CD4-positive, alpha-beta memory T cell (primary cell): ENCODE measurements at regions not wholly inside any gene's neighbourhood (a gene's known extent, or its start where the extent isn't known, plus 50 kb on each side); places are given as distances from the start of the nearest gene placed in this dataset.

ENCODE experiments used
- CTCF ChIA-PET: fragments of 350-600 bp; sonication (Branson Sonifier 250); formaldehyde crosslinking; loops from one replicate; lab custom pipeline; 2021; ENCODE audit warnings: inconsistent platforms; ENCODE audit not compliant: partially characterized antibody; lab: Charles Lee
- POLR2A ChIA-PET: fragments of 350-600 bp; sonication (Branson Sonifier 250); formaldehyde crosslinking; loops from one replicate; lab custom pipeline; 2021; ENCODE audit not compliant: partially characterized antibody; lab: Charles Lee
- DNase-seq, 5 donors: peaks; one replicate each; pipeline versions ENCODE4 v3.0.0 to v3.0.0-alpha.2; 2020 to 2022; ENCODE audit warnings: mixed read lengths in 1 of 5
- H3K27ac ChIP-seq: one replicate; pipeline ENCODE4 v1.7.0; 2013; ENCODE audit warnings: low read depth, low read length
- H3K27me3 ChIP-seq: 2 replicates; pipeline ENCODE4 v1.7.0; 2013; ENCODE audit warnings: mild to moderate bottlenecking, low read length, moderate library complexity; ENCODE audit not compliant: insufficient read depth
- H3K36me3 ChIP-seq: 2 replicates; pipeline ENCODE4 v1.7.0; 2013; ENCODE audit warnings: mild to moderate bottlenecking, low read length, moderate library complexity; ENCODE audit not compliant: insufficient read depth
- H3K4me1 ChIP-seq: 2 replicates; pipeline ENCODE4 v1.7.0; 2013; ENCODE audit warnings: mild to moderate bottlenecking, low read length, moderate library complexity; ENCODE audit not compliant: insufficient read depth
- H3K4me3 ChIP-seq, 2 donors: one replicate each; pipeline ENCODE4 v1.7.0; 2013; ENCODE audit warnings: low read length in 2 of 2, mild to moderate bottlenecking in 1 of 2
- H3K9me3 ChIP-seq, 2 donors: one replicate each; pipeline ENCODE4 v1.7.0; 2013; ENCODE audit warnings: low read length in 2 of 2, control low read depth in 1 of 2; ENCODE audit not compliant: control insufficient read depth in 1 of 2
- H3K27ac Mint-ChIP-seq, 7 donors: one replicate each; pipeline ENCODE4 v1.8.0; 2020 to 2021; ENCODE audit warnings: mixed read lengths in 7 of 7, mild to moderate bottlenecking in 6 of 7, inconsistent platforms in 3 of 7, moderate library complexity in 3 of 7
- H3K27me3 Mint-ChIP-seq, 2 donors: one replicate each; pipeline ENCODE4 v1.8.0; 2020 to 2021; ENCODE audit warnings: mixed read lengths in 2 of 2
- H3K36me3 Mint-ChIP-seq, 2 donors: one replicate each; pipeline ENCODE4 v1.8.0; 2020 to 2021; ENCODE audit warnings: mixed read lengths in 2 of 2, inconsistent platforms in 1 of 2, mild to moderate bottlenecking in 1 of 2
- H3K4me1 Mint-ChIP-seq, 4 donors: one replicate each; pipeline ENCODE4 v1.8.0; 2020 to 2021; ENCODE audit warnings: mixed read lengths in 4 of 4, mild to moderate bottlenecking in 1 of 4
- H3K4me3 Mint-ChIP-seq, 8 donors: one replicate each; pipeline ENCODE4 v1.8.0; 2020 to 2021; ENCODE audit warnings: mixed read lengths in 8 of 8, mild to moderate bottlenecking in 7 of 8, moderate library complexity in 6 of 8, inconsistent platforms in 3 of 8
- H3K9me3 Mint-ChIP-seq, 8 donors: one replicate each; pipeline ENCODE4 v1.8.0; 2020 to 2021; ENCODE audit warnings: mixed read lengths in 8 of 8, mild to moderate bottlenecking in 5 of 8, inconsistent platforms in 3 of 8, moderate library complexity in 1 of 8
- intact Hi-C: fragments of 100-400 bp; cut with micrococcal nuclease; formaldehyde crosslinking; loops from one replicate; pipeline ENCODE4 v1.15.1; 2023

GRCh38 chr1:195482137-195482536 lies 1126.1 kb downstream of the KCNT2 start:
- H3K9me3 ChIP-seq: no peaks in the 10 kb centered on the region
- Mint-ChIP-seq H3K4me3 (no peak overlapping the region), H3K27me3 (peaks cover 0 to 1% of the 10 kb centered on the region in 2 donors), H3K4me1 (no peaks in the 10 kb centered on the region), H3K27ac (no peak overlapping the region), H3K36me3 (no peaks in the 10 kb centered on the region), H3K9me3 (peaks cover 0 to 5% (median 0%) of the 10 kb centered on the region in 8 donors)
- ChIA-PET POLR2A (no interaction called here), CTCF (no interaction called here)
- H3K36me3 ChIP-seq: no peaks in the 10 kb centered on the region
- intact Hi-C loops: no loop called here
- no peak overlapping the region for H3K4me3 ChIP-seq
- H3K27ac ChIP-seq: no peak overlapping the region
- no peak for DNase-seq
- H3K27me3 ChIP-seq: no peaks in the 10 kb centered on the region
- no peaks in the 10 kb centered on the region for H3K4me1 ChIP-seq

DNA sequence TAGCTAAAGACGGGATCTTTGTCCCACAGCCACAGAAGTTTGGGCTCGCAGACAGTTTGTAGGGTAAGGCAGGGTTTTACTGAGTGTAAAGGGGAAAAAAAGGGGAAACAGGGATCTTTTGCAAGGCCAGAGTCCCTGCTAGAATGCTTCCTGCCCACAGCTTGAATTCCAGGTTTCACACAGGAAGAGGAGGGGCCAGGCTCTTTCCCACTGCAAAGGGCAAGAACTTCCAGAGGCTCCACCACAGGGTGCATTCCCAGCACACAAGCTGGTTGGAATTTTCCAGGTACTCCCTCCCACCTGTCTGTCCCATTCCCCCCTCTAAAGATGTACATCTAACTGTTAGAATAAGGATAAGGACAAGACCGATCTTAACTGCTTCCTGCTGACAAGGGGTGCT lies 1126.9 kb downstream of the KCNT2 start:
- H3K27me3 ChIP-seq: no peaks in the 10 kb centered on the region
- no peak for DNase-seq
- no peak overlapping the region for H3K4me3 Mint-ChIP-seq
- no peaks in the 10 kb centered on the region for H3K4me1 Mint-ChIP-seq
- ChIA-PET POLR2A (no interaction called here), CTCF (no interaction called here)
- H3K27ac ChIP-seq: no peak overlapping the region
- peaks cover 0 to 5% (median 0%) of the 10 kb centered on the region in 8 donors for H3K9me3 Mint-ChIP-seq
- H3K4me3 ChIP-seq: no peak overlapping the region
- H3K27ac Mint-ChIP-seq: no peak overlapping the region
- no peaks in the 10 kb centered on the region for H3K4me1 ChIP-seq
- H3K36me3 Mint-ChIP-seq: no peaks in the 10 kb centered on the region
- H3K36me3 ChIP-seq: no peaks in the 10 kb centered on the region
- peaks cover 0 to 1% of the 10 kb centered on the region in 2 donors for H3K27me3 Mint-ChIP-seq
- no peaks in the 10 kb centered on the region for H3K9me3 ChIP-seq
- intact Hi-C loops: no loop called here

- no peaks in the 10 kb centered on the region for H3K4me1 Mint-ChIP-seq
- intact Hi-C loops: no loop called here
- no peak overlapping the region for H3K4me3 Mint-ChIP-seq
- DNase-seq: no peak
- H3K4me3 ChIP-seq: no peak overlapping the region
- no peaks in the 10 kb centered on the region for H3K27me3 ChIP-seq
- no peaks in the 10 kb centered on the region for H3K36me3 Mint-ChIP-seq
- no peaks in the 10 kb centered on the region for H3K36me3 ChIP-seq
- H3K27me3 Mint-ChIP-seq: no peaks in the 10 kb centered on the region
- ChIA-PET POLR2A (no interaction called here), CTCF (no interaction called here)
- H3K4me1 ChIP-seq: no peaks in the 10 kb centered on the region
- H3K9me3 ChIP-seq: no peaks in the 10 kb centered on the region
- H3K9me3 Mint-ChIP-seq: no peaks in the 10 kb centered on the region
- no peak overlapping the region for H3K27ac ChIP-seq
- H3K27ac Mint-ChIP-seq: no peak overlapping the region
Measured at GRCh38 chr1:195475568-195475967, 1132.7 kb downstream of the KCNT2 start.

GRCh38 chr1:195472291-195472690 lies 1135.9 kb downstream of the KCNT2 start:
- Histone ChIP-seq H3K27me3 (no peaks in the 10 kb centered on the region), H3K36me3 (no peaks in the 10 kb centered on the region), H3K4me3 (no peak overlapping the region), H3K27ac (no peak overlapping the region), H3K4me1 (no peaks in the 10 kb centered on the region), H3K9me3 (no peaks in the 10 kb centered on the region)
- POLR2A ChIA-PET: no interaction called here
- CTCF ChIA-PET: no interaction called here
- Mint-ChIP-seq H3K27me3 (no peaks in the 10 kb centered on the region), H3K4me3 (no peak overlapping the region), H3K9me3 (no peaks in the 10 kb centered on the region), H3K4me1 (no peaks in the 10 kb centered on the region), H3K36me3 (no peaks in the 10 kb centered on the region), H3K27ac (no peak overlapping the region)
- intact Hi-C loops: no loop called here
- DNase-seq: no peak

DNA sequence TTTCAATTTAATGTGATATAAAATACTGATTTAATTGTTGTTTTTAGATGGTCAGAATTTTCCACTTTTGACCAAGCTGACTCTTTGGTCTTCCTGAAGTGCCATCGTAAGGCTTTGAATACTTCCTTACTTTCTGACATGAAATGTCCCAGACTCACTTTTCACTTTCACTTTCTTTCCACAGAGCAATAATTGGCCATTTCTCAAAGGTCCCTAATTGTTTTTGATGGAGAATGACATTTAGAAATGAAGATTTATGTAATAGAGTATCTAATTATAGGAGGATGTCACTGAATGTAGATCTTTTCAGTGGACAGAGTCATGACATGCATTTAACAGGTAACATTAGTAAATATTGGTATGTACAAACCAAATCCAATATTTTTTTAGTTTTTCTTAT lies 1141.6 kb downstream of the KCNT2 start:
- no peaks in the 10 kb centered on the region for H3K36me3 ChIP-seq
- ChIA-PET POLR2A (no interaction called here), CTCF (no interaction called here)
- Mint-ChIP-seq H3K4me1 (no peaks in the 10 kb centered on the region), H3K9me3 (peaks cover 0 to 2% (median 0%) of the 10 kb centered on the region in 8 donors), H3K27me3 (no peaks in the 10 kb centered on the region), H3K4me3 (no peak overlapping the region), H3K36me3 (no peaks in the 10 kb centered on the region), H3K27ac (peak overlapping the region in 1 of 7 donors; percentile 29)
- DNase-seq: no peak
- no peaks in the 10 kb centered on the region for H3K4me1 ChIP-seq
- H3K4me3 ChIP-seq: no peak overlapping the region
- no peaks in the 10 kb centered on the region for H3K9me3 ChIP-seq
- intact Hi-C loops: no loop called here
- H3K27me3 ChIP-seq: no peaks in the 10 kb centered on the region
- H3K27ac ChIP-seq: no peak overlapping the region

GRCh38 chr1:195462646-195463045 lies 1145.6 kb downstream of the KCNT2 start:
- Histone ChIP-seq H3K4me1 (no peaks in the 10 kb centered on the region), H3K27ac (no peak overlapping the region), H3K36me3 (no peaks in the 10 kb centered on the region), H3K9me3 (no peaks in the 10 kb centered on the region), H3K27me3 (no peaks in the 10 kb centered on the region), H3K4me3 (no peak overlapping the region)
- CTCF ChIA-PET: no interaction called here
- no peak overlapping the region for H3K4me3 Mint-ChIP-seq
- H3K9me3 Mint-ChIP-seq: peaks cover 0 to 2% (median 0%) of the 10 kb centered on the region in 8 donors
- intact Hi-C loops: no loop called here
- no peak for DNase-seq
- POLR2A ChIA-PET: no interaction called here
- no peaks in the 10 kb centered on the region for H3K36me3 Mint-ChIP-seq
- no peaks in the 10 kb centered on the region for H3K4me1 Mint-ChIP-seq
- no peaks in the 10 kb centered on the region for H3K27me3 Mint-ChIP-seq
- H3K27ac Mint-ChIP-seq: no peak overlapping the region

DNA sequence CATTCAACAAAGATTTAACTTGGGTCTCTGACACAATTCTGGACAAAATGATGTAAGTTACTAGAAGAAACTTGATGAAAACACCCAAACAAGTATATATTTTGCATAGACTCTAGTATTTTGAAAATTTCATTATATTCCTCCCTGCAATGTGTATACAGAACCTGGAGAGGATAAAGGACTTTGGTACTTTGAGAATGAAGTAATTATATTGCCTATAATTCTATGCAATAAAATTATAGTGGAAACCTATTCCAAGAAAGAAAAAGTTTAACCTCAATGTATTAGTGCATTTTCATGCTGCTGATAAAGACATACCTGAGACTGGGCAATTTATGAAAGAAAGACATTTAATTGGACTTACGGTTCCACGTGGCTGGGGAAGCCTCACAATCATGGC lies 1146.1 kb downstream of the KCNT2 start:
- Histone ChIP-seq H3K9me3 (no peaks in the 10 kb centered on the region), H3K4me1 (no peaks in the 10 kb centered on the region), H3K36me3 (no peaks in the 10 kb centered on the region), H3K27me3 (no peaks in the 10 kb centered on the region), H3K4me3 (no peak overlapping the region), H3K27ac (no peak overlapping the region)
- Mint-ChIP-seq H3K9me3 (peaks cover 0 to 2% (median 0%) of the 10 kb centered on the region in 8 donors), H3K27me3 (no peaks in the 10 kb centered on the region), H3K27ac (no peak overlapping the region), H3K4me3 (no peak overlapping the region), H3K36me3 (no peaks in the 10 kb centered on the region), H3K4me1 (no peaks in the 10 kb centered on the region)
- intact Hi-C loops: no loop called here
- no peak for DNase-seq
- ChIA-PET POLR2A (no interaction called here), CTCF (no interaction called here)

DNA sequence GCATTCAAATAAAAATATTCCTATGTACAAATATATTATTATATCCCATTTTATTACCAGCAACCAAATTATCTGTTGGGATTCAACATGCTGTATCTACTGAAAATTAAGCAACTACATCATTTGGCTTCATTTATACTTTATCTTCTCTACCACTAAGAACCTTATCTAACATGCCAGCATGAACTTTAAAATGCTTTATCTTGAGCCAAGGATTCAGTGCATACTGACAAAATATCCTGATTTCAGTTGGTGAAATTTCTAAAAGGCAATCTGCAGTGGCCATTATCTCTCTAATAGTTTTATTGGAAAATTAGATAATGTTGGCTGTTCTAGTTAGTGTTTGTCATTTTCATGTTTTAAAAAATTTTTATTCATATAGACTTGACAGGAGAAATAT lies 1149.9 kb downstream of the KCNT2 start:
- Mint-ChIP-seq H3K4me1 (no peaks in the 10 kb centered on the region), H3K27ac (no peak overlapping the region), H3K36me3 (no peaks in the 10 kb centered on the region), H3K9me3 (peaks cover 0 to 2% (median 0%) of the 10 kb centered on the region in 8 donors), H3K4me3 (no peak overlapping the region), H3K27me3 (no peaks in the 10 kb centered on the region)
- intact Hi-C loops: no loop called here
- no peak for DNase-seq
- Histone ChIP-seq H3K36me3 (no peaks in the 10 kb centered on the region), H3K27ac (no peak overlapping the region), H3K9me3 (no peaks in the 10 kb centered on the region), H3K4me1 (no peaks in the 10 kb centered on the region), H3K27me3 (no peaks in the 10 kb centered on the region), H3K4me3 (no peak overlapping the region)
- ChIA-PET CTCF (no interaction called here), POLR2A (no interaction called here)
